ENCODE measurements at regions not wholly inside any gene's neighbourhood (a gene's known extent, or its start where the extent isn't known, plus 50 kb on each side); places are given as distances from the start of the nearest gene placed in this dataset.
"Not testable (repeated sequence)": the region's sequence is repeated elsewhere in the genome, so short reads cannot be mapped to it uniquely, and the experiment has no call there.

- no peak for DNase-seq (ENCODE audit: low spot score)
These were observed 144.8 kb upstream of the PIK3R1 start for GRCh38 chr5:68070591-68071281.

GRCh38 chr5:68067976-68068603, 147.5 kb upstream of the PIK3R1 start:
- no peak for DNase-seq (ENCODE audit: low spot score)

GRCh38 chr5:68067291-68067690, 148.3 kb upstream of the PIK3R1 start:
- no peak for DNase-seq (ENCODE audit: low spot score)

GRCh38 chr5:68066277-68066955, 149.1 kb upstream of the PIK3R1 start:
- DNase-seq (ENCODE audit: low spot score): no peak

GRCh38 chr5:68065321-68065720, 150.2 kb upstream of the PIK3R1 start:
- not testable (repeated sequence) for DNase-seq (ENCODE audit: low spot score)

GRCh38 chr5:68060382-68060781, 155.2 kb upstream of the PIK3R1 start:
- no peak for DNase-seq (ENCODE audit: low spot score)

GRCh38 chr5:68057191-68057590, 158.4 kb upstream of the PIK3R1 start:
- DNase-seq (ENCODE audit: low spot score): no peak

GRCh38 chr5:68055686-68056085, 159.9 kb upstream of the PIK3R1 start:
- DNase-seq (ENCODE audit: low spot score): no peak

GRCh38 chr5:68054638-68055037, 160.9 kb upstream of the PIK3R1 start:
- no peak for DNase-seq (ENCODE audit: low spot score)

GRCh38 chr5:68053202-68053601, 162.4 kb upstream of the PIK3R1 start:
- DNase-seq (ENCODE audit: low spot score): no peak

- no peak for DNase-seq (ENCODE audit: low spot score)
These were observed 166.4 kb upstream of the PIK3R1 start for GRCh38 chr5:68049053-68049713.

- DNase-seq (ENCODE audit: low spot score): no peak
These were observed 167.0 kb upstream of the PIK3R1 start for GRCh38 chr5:68048516-68048915.

- DNase-seq (ENCODE audit: low spot score): not testable (repeated sequence)
These were observed 167.5 kb upstream of the PIK3R1 start for GRCh38 chr5:68048054-68048453.

GRCh38 chr5:68047035-68047434, 168.5 kb upstream of the PIK3R1 start:
- no peak for DNase-seq (ENCODE audit: low spot score)

- no peak for DNase-seq (ENCODE audit: low spot score)
These were observed 169.1 kb upstream of the PIK3R1 start for GRCh38 chr5:68046445-68046844.

- no peak for DNase-seq (ENCODE audit: low spot score)
These were observed 174.3 kb upstream of the PIK3R1 start for GRCh38 chr5:68041293-68041692.

GRCh38 chr5:68037546-68037945, 178.0 kb upstream of the PIK3R1 start:
- no peak for DNase-seq (ENCODE audit: low spot score)

GRCh38 chr5:68033961-68034571, 181.5 kb upstream of the PIK3R1 start:
- DNase-seq (ENCODE audit: low spot score): no peak

- no peak for DNase-seq (ENCODE audit: low spot score)
These were observed 182.5 kb upstream of the PIK3R1 start for GRCh38 chr5:68033029-68033428.

GRCh38 chr5:68032216-68032762, 183.3 kb upstream of the PIK3R1 start:
- DNase-seq (ENCODE audit: low spot score): no peak

GRCh38 chr5:68028131-68028727, 187.3 kb upstream of the PIK3R1 start:
- no peak for DNase-seq (ENCODE audit: low spot score)
